GM18520 (cell line): ENCODE measurements at regions not wholly inside any gene's neighbourhood (a gene's known extent, or its start where the extent isn't known, plus 50 kb on each side); places are given as distances from the start of the nearest gene placed in this dataset.

Experiments
- ATAC-seq: cut with Tn5 transposase; IDR thresholded peaks from one replicate; pipeline ENCODE4 v1.9.1; 2021; ENCODE audit not compliant: unreplicated experiment

DNA sequence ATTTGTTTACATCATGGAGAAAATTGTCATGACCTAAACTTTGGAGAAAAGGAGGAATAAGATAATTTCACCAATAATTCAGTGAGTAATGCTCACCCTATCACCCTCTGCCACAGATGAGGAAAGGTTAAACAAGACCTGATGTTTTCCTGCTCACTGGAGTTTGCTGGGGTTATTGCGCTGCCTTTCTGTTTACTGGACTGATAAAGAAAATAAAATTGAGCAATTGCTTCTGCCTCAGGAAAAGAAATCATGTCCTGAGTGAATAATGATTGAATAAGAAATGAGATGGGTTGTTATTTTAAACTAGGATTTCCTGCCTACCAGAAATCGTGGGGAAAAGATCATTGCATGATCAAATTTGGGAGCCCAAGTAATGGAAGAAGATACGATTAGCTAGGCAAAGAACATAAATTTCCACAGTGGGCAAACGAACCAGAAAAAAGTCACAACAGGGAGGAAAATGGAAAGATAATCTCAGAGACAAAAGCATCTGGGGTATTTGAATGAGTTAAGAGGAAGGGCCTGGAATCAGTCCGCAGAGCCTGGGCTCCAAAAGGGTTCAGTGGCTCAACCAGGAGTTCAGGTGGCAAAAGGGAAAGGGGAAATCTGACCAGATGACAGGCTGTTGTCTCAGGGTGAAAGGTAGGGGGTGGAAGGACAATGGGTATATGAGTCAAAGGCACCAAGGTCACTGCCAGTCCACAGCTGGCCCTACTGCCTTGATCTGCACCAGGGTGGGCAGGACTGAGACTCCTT, 146.8 kb downstream of the FAM43A start:
- no peak for ATAC-seq

DNA sequence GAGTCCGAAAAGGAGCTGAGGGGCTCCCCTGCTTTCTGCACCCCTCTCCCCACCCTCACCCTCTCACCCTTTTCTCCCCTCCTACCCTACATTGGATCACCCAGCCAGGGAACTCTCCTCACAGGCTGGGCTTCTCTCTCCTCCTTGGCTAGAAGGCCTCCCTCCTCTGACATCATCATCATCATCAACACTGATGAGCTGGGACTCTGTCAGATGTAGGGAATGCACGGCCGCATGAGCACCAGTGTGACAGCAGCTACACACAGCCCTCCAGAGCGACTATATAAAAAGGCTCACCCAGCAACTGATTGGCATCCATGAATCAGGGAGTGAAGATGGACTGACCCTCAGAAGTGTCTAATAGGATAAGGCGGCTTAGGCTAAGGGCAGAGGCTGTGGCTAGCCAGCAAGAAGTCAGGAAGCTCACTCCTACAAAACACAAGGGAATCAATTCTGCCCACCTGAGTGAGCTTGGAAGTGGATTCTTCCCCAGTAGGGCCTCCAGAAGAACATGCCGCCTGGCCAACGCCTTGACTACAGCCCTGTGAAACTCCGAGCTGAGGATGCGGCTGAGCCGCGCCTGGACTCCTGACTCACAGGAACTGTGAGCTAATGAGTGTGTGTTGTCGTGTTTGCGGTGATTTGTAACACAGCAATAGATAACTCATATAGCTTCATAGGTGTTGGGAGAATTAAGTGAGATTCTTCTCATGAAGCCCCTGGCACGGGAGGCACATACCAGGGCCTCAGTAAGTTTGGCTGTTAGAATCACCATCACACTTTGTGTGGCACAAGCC, 147.6 kb downstream of the FAM43A start:
- ATAC-seq: no peak

DNA sequence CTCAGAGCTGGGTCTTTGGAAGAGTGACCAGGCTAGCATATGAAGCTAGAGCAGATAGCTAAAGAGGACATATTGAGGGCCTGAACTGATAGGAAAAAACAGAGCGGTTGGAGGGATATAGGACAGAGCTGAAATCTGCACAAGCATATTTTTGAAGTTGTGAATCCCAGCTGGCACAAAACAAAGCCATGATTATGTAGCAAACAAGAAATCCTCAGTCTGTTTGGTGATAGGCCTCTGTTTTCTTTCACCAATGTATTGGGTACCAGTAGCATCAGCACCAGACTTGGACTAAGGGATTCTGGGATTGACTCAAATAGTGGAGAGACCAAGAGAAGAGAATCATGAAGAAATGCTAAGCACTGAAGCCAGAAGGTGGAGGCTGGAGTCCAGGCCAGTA, 151.0 kb downstream of the FAM43A start:
- no peak for ATAC-seq

DNA sequence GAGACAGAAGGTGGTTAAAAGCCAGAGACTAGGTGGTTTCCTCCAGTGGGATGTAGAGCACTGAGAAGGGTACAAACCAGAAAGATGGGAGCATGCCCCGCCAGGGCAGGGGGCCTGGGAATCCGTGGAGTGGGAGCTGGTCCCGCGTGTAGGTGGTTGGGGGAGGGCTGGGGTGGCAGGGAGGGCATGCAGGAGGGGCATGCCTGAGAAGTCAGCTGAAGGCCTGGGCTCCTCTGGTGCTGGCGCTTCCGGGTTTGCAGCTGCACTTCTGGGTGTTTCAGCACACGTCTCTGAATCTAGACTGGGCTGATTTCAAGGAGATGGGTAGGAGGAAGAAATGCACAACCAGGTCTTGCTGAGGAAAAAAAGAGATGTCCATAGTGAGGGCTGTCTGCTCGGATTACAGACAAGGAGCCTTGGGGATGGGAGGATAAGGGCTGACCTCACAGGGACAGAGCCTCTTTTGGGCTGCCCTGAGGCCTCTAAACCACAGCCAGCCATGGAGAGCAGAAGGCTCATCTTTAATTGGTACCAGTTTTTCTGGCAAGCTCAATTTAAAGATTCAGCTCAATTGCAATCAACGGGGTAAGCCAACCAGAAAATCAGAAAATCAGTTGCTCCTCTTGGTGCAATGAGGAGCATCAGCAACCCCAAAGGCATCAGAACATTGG, 151.9 kb downstream of the FAM43A start:
- no peak for ATAC-seq

DNA sequence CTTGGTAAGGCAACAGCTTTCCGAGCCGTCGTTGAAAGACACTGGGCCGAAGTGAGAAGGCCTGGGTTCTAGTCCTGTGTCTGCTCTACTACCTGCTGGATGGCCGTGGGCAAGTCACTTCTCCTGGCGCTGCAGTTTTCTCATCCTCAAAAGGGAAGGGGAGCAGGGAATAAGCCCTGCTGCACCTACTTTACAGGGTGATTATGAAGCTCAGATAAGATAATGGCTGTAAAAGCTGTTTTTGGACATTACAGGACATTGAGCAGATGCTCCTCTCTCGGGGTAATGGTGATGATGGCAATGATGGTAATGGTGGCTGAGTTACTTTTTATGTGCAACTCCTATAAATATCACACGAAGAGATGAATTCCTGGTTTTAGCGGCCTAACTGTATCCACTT, 152.6 kb downstream of the FAM43A start:
- no peak for ATAC-seq

DNA sequence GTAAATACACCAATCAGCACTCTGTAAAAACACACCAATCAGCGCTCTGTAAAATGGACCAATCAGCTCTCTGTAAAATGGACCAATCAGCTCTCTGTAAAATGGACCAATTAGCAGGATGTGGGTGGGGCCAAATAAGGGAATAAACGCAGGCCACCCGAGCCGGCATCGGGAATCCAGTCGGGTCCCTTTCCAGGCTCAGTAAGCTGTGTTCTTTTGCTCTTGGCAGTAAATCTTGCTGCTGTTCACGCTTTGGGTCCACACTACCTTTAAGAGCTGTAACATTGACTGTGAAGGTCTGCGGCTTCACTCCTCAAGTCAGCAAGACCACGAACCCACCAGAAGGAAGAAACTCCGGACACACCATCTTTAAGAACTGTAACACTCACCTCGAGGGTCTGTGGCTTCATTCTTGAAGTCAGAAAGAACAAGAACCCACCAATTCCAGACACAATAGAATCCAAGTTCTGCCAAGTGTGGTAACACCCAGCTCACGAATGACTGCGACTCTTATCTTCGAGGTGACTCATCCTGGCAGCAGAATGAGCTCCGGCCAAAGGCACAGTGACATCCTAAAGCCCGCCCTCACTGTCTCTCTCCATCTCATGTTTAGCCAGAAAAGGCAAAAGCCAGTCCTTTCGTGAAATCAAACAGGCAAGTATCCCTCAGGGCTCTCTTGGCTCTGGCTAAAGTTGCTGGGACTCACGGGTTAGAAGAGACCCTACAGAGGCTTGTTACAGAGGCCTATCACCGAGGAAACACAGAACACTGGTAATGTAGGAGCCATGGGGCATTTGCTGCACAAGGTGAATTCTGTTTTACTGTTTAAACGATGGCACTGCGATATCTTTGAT, 155.2 kb downstream of the FAM43A start:
- ATAC-seq: no peak

DNA sequence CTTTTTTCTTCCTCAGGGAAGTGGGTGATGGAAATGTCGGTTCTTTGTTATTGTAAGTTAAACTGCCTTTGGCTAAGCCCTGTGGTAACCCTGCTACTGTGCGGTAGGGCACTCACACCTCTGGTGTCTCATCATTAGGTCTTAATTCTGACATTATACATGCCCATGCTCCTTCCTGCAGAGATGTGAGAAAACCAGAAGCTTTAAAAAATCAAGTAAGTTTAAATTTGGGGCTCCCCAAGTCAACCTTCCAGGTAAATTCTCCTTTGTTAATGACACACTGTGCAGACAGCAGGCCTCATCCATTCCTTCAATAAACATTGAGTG, 155.8 kb downstream of the FAM43A start:
- ATAC-seq: no peak

DNA sequence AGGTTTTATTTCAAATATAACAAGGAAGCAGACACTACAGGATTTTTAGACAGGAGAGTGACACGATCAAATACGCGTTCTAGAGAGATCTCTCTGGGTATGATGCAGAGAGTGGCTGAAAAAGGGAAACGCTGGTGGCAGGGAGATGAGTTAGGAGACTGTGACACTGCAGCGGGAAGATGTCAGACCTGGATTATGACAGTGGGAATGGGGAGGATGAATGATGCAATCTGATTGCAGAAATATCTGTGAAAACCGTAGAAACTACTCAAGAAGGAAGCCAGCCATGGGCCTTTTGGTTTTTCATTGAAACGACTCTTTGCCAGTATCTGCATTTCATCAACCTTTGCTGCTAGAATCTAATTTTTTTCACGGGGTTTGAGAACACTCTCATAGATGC, 157.9 kb downstream of the FAM43A start:
- ATAC-seq: no peak

DNA sequence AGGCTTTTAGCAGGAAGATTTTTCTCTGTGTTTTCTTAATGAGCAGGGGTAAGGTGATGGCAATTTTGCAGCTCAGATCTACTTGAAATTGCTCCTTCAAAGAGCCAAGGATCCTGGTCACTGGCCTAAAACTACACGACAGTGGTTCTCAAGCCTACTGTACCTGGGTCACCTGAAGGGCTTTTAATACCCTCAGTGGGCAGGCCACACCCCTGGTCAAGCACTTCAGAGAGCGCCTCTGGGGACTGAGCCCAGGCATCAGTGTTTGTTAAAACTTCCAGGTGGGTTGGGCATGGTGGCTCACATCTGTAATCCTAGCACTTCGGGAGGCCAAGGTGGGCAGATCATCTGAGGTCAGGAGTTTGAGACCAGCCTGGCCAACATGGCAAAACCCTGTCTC, 158.4 kb downstream of the FAM43A start:
- no peak for ATAC-seq

DNA sequence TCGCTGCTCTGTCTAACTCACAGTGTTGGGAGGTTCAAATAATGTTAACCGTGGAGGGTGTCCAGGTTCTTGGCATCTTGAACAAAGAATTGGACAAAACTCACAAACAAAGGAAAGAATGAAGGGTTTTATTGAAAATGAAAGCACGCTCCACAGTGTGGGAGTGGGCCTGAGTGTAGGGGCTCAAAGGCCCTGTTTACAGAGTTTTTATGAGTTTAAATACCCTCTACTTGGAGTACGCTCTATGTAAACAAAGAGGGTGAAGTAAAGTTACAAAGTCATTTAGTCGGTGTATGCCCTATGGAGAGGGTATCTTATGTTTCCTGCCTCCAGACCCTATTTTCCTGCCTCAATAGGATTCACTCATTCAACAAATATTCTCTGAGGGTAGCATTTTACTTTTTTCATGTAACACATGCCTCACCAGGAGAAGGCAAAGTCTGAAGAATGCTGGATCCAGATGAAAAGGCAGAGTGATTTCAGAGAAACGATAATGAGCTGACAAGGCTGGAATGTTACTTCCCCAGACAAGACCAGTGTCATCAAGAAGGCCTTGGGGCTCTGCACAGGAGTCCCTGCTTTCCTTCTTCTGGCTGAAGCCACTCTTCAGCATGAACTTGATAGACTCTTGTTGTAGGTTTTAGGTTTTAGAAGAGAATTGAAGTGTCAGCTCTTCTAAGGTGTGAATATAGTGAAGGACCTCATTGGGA, 163.6 kb downstream of the FAM43A start:
- ATAC-seq: no peak

DNA sequence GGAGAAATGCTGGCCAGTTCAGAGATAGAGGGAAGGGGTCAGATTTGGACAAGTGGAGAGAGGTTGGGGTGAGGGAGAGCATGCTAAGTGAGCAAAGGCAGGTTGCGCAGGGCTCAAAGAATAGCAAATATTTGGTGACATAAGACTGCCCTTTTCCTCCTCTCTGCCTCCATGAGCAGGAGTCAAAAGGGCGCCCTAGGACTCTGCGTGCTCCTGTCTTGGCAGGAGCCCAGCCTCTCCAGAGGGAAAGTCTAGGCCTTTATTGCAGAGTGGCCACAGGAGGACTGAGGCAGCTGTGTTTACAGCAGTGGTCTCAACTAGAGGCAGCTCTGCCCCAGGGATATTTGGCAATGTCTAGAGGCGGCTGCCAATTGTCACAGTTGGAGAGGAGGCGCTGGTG, 165.6 kb downstream of the FAM43A start:
- ATAC-seq: no peak

DNA sequence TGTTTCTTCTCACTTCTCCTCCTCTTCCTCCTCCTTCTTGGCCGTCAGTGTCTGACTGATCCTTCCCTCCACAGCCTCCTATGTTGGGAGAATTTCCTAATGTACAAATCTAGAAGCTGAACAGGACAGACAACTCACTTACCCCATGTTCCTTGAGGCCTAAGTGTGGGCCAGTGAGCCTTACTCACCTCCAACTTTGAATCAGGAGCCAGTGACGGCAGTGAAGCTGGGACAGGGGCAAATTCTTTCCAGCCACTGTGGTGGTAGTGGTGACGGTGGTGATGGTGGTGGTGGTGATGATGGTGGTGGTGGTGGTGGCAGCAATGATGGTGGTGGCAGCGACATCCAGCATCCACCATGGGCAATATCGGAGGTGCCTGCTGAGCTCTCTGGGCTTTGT, 166.3 kb downstream of the FAM43A start:
- no peak for ATAC-seq

DNA sequence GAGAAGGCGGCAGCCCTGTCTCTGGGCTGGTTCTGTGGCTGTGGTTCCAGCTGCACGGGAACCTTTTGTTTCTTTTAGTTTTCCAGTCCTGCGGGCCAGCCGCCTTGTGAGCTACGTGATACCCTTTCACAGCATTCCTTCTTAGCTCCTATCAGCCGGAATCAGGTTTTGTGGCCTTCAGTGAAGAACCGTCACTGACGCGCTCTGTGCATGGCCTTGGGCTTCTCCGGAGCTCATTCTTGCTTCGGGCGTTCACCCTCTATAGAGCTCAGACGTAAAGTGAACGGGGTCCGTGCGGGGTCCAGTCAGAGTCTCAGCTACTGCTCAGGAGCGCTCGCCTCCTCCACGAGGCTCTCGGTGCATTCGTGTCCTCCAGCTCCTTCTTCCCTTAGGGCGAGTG, 166.7 kb downstream of the FAM43A start:
- ATAC-seq: no peak

DNA sequence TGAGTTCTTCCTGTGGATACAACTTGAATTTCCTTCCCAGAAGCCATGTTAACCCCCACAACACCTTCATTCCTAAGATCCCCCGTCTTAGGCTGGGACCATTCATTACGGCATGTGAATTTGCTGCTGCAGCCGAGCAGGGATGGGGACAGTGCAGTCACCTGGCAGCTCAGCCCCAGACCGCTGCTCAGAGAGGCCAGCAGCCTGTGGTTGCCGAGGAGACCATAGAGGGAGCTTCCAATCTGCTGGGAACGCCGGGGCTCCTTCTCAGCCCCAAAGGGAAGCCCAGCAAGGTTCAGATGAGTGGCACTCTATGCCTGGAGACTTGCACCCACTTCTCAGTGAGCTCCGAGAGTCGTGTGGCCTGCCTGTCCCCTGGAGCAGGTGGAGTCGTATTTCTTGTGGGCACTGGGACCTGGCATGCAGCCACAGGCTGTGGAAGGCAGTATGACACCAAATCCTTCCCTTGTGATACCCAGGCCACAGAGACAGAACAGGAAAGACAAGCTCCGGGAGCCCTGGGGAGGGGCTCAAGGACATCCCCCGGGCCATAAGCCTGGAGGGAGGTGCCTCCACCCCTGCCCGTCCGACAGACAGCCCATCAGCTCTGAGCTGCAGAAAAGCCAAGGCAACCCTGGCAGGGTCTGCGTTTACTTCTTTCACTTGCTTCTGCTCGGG, 167.3 kb downstream of the FAM43A start:
- ATAC-seq: no peak

DNA sequence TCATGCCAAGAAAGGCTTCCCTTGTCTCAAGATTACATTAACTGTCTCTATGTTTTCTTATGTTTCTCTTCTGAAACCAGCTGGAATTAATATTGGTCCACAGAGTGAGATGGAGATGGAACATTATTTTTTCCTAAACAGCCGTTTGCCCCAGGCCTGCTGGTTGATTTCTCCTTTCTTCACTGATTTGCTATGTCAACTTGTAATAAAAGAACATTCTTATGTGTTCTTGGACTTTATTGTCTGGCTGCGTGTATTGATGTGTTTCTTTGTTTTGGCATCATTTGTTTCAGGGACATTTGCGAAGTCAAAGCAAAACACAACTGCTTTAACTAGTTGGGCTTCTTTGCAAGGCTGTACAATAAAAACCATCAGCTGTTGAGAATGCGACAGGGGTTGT, 168.5 kb downstream of the FAM43A start:
- no peak for ATAC-seq

DNA sequence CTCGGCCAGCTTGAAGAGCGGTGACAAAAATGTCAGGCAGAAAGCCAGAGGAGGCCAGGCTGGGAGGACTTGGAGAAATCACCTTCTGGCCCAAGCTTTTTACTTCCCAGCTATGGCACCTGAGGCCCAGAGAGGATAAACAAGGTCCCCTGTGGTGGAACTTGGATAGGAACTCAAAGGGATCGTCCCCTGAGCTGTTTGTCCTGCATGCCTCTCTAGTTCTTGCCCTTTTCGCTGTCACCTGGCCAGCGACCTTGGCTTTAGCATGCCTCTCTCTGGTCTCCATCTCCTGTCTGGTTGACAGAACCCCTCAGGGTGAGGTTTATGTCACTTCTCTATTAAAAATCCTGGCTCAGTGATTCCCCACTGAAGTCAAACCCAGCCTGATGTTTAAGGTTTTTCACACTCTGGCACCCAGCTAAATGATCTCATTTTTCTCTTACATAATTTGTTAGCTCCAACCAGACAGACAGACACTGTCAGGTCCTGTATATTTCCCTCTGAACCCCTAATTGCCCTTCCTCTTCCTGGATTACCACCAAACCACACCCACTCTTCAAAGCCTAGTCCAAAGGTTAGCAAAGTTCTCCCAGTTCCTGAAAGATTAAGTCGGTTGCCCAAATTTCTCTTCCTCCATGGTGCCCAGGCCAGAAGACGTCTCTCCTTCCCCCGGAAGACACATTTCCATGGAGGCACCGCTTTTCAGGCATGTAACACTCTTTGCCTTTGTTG, 169.1 kb downstream of the FAM43A start:
- no peak for ATAC-seq

DNA sequence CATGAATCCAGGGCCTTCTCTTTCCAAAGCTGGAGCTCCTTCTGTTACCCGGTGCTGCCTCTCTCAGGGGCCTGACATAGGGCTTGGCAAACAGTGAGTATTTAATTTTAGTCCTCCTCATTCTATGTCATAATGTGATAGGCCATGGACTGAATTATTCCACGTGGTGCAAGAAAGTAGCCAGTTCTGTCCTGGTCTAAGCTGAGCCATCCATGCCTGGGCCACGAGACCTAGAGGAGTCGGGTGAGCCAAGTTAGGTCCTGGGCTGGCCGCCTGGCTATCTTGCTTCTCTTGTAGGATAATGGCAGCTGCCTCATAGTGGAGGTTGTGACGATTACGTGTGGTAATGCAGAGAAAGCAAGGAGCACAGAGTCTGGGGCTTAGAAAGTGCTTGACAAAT, 170.6 kb downstream of the FAM43A start:
- no peak for ATAC-seq

DNA sequence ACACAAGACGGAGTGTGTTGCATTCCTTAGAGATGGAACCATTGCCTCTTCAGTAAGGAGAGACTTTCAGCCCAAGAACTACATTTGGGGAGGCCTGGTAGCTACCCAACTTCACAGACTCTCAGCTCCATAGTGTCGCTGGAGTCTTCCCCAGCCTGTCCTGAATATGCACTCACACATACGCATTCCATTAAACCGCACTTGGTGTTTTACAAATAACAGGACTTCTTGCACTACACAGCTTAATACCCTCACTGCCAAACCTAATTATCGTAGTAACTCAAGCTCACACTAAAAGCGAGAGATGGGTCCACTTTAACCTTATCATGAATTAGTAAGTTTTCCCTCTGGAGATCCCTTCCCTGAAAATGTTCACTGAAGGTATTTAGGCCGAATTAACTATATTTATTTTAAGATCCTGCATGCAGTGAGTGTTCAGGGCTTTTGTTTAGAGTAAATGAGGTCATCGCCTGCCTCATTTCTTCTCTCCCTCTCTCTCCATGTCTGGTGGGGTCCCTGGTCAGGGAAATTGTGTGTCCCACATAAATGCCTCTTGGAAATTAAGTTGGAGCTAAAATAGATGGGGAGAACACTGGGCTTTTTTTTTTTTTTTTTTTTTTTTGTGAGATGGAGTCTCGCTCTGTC, 171.9 kb downstream of the FAM43A start:
- no peak for ATAC-seq

DNA sequence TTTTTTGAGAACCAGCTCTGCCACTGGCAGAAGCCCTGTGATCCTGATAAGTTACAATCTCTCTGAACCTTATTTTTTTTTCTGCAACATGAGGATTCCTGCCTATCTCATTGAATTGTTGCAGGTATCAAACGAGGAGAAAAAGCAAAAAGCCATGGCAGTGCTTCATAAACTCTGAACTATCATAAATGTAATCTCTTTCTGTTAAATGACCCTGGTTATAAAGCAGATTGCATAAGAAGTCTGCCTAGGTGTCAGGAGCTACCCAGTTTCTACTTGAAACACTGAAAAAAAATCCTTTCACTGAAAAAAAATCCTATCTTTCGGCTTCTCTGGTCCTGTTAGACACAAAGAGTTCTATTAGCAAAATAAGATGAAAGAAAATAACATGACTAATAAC, 172.7 kb downstream of the FAM43A start:
- ATAC-seq: no peak
